SU-DHL-6 (cell line): ENCODE measurements at regions not wholly inside any gene's neighbourhood (a gene's known extent, or its start where the extent isn't known, plus 50 kb on each side); places are given as distances from the start of the nearest gene placed in this dataset.

Experiments
- CTCF ChIP-seq: fragments of 200-600 bp; sonication (generic); IDR thresholded peaks from one replicate; pipeline ENCODE4 v1.5.1; 2017; ENCODE audit warnings: antibody characterized with exemption, mild to moderate bottlenecking, low read length, moderate library complexity; ENCODE audit not compliant: insufficient read depth, poor library complexity, severe bottlenecking
- EZH2phosphoT487 ChIP-seq: fragments of 200-600 bp; sonication (generic), shearing (Covaris generic); conservative IDR thresholded peaks from 2 replicates; pipeline ENCODE4 v1.6.1; 2018; ENCODE audit warnings: mild to moderate bottlenecking, antibody characterized with exemption, low read length, moderate library complexity, mixed read lengths

GRCh38 chr4:31236020-31236638 lies 516.0 kb downstream of the PCDH7 start:
- no peak for TF ChIP-seq CTCF
- TF ChIP-seq EZH2phosphoT487, result no peak
